ENCODE measurements at regions not wholly inside any gene's neighbourhood (a gene's known extent, or its start where the extent isn't known, plus 50 kb on each side); places are given as distances from the start of the nearest gene placed in this dataset.

GRCh38 chr6:168848797-168849196, 404.8 kb downstream of the THBS2 start:
- TF ChIP-seq CTCF (IDR thresholded peaks at IDR 0.05), result no peak
- TF ChIP-seq EP300 (IDR thresholded peaks at IDR 0.05), result no peak

Measured in tibial nerve (tissue), 4 donors.